Stimulated activated CD4-positive, alpha-beta T cell treated with anti-CD3 and anti-CD28 coated beads, TNF-alpha, amount 100 ng/mL, for 4 hours (primary cell): ENCODE measurements at regions not wholly inside any gene's neighbourhood (a gene's known extent, or its start where the extent isn't known, plus 50 kb on each side); places are given as distances from the start of the nearest gene placed in this dataset.

Experiments used
- DNase-seq, 3 experiments: peaks; one replicate each; pipeline ENCODE4 v3.0.0-alpha.2; 2020; ENCODE audit warnings: low read depth in 3 of 3

DNA sequence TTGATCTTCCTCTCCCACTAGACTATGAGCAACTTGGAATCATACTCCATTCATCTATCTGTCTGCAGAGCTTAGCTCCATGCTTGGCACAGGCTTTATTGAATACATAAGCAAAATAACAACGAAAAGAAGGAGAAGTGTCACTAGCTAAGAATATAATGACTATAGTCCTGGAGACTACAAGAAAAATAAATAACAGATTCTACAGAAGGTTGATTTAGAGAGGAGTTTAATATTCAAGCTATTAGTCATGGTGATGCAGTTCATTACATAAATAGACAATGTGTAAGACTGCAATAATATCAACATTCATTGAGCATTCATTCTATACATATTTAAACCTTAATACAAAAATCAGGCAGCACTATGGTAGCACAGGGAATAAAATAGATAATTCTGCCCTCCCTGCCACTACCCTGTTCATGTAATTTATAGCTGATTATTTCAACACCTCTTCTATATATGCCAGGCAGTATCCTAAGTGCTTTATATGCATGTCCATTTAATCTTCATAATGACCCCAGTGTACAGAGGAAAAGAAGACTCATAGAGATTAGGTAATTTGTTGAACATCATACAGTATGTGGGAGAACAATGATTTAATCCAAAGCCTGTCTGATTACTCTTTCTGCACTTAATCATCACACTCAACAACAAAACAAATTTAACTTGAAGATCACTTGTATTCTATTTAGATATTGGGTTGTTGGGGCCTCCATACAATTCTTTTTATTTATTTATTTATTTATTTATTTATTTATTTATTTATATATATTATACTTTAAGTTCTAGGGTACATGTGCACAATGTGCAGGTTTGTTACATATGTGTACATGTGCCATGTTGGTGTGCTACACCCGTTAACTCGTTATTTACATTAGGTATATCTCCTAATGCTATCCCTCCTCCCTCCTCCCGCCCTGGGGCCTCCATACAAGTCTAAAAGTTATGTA is 165.3 kb downstream of the RNF152 start:
- DNase-seq: no peak

DNA sequence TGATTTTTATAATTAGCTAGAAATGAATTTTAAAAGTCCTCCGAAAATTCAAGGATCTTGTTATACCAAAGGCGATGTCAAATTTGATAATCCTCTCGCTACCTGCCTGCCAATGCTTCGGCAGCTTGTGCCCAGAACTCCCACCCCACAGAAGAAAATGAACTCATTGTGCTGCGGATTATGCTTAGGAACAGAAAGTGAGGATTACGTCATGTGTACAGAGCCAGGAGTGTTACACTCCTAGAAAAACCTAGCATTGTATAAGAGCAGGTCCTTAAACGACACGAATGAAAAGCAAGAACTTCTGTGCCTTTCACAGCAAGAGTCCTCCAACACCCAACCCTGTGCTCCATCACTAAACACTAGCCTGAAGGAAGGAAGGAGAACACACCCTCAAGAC is 168.3 kb downstream of the RNF152 start:
- no peak for DNase-seq

DNA sequence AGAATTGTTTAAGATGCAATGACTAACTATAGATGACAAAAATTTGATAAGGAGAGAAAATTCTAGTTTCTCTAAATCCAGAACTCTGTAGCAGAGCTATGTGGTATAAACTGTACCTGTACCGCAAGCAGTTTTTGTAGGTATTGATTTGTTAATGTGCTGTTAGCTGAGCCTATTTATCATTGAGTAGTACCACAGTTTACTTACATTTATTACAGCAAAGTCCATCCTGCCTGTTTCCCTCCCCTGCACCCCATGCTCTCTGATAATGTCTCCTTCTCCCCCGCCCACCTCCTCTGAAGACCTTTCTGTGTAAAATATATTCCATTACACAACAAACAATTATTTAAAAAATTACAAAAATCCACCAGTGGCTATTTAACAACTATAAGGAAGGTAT is 170.6 kb downstream of the RNF152 start:
- no peak for DNase-seq

DNA sequence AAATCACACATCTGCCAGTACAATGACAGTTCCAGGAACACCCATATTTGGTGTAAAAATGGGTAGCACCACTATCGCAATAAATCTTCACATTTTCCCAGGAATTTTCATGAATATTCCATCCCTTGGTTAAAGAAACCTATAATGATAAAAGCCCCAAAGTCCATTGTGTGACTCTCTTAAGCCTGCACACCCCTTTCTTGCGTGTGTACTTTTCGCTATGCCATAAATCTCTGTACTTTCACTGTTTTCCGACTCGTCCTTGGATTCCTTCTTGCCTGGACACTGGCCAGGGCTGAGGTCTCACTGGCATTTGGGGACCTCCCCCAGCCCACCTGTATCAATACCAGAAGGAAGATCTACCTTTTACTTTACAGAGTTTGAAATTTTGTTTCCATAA is 172.3 kb downstream of the RNF152 start:
- DNase-seq: no peak

DNA sequence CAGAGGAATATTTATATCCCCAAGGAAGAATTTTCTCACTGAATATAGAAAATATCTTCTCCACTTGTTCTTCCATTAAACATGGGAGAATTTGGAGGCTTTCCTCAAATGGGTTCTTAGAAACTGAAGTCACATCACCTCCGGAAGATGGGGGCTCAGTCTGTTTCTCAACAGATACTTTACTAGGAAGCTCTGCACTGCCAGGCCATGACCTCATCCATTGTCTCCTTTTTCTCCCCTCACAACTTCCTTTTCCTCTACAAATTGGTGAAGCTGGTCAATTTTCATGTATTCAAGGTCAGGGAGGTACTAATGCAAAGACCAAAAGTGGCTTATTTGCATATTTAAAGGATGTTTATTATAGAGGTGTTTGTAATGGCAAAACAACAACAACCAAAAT is 173.1 kb downstream of the RNF152 start:
- no peak for DNase-seq

DNA sequence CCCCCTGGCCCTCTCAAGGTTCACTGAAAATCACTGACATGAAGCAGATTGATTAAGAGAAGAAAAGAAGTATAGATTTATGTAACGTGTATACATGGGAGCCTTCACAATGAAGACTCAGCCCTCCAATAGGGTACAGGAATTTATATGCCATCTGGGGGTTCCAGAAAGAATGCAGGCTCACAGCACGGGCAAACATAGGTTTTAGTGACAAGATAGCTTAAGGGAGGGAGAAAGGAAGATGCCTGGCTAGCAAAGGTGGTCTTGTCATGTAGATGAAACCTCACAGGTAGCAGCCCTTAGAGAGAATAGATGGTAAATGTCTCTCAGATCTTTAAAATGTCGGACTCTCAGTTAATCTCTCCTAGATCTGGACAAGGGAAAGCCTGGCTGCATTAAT is 173.9 kb downstream of the RNF152 start:
- DNase-seq: no peak

DNA sequence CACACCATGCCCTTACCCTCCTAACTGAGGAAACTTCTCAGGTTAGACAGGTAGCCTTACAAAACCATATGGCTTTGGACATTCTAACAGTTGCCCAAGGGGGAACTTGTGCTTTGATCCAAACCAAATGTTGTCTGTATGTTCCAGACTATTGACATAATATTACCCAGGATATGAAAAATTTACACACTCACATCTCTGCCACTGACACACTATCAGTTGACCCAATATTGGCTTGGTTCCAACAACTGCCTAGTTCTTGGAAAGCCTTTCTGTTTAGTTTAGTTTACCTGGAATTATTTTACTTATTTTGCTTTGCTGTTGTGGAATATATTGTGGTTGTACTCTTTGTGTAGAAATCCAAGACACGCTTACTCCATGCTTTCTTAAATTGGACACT is 178.4 kb downstream of the RNF152 start:
- DNase-seq: no peak

DNA sequence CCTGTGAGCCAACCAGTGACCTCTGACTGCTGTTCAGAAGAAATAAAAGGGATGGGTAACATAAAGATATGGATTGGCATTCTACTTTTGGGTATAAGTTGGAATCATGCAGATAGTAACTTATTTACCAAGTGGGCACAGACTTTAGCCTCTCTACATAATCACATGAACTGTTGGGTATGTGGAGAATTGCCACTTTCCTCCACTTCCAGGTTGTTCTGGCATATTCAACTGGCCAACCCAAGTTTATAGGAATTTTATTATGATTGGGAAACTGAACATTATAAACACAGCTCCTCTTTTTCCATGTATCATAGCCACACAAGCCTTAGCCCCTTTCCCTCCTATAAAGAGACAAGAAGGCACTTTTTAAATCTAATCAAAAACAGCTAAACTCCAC is 179.3 kb downstream of the RNF152 start:
- no peak for DNase-seq

DNA sequence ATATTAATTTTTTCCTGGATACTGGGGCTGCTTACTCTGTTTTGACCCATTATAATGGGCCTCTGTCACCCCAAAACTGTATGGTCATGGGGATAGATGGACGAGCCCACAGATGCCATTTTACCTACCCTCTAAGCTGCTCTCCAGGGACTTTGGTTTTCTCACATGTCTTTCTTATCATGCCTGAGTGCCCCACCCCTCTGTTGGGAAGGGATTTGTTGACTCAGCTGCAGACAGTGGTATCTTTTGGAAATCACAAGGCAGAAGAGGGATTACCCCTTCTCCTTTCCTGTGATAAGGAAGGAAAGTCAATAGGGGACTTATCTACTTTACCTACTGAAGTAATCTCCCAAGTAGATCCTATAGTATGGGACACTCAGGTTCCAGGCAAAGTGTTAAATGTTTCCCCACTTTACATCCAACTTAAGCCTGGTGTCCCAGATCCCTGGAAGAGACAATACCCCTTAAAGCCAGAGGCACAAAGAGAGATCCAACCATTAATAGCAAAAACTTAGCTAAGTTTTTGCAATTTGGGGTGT is 182.7 kb downstream of the RNF152 start:
- DNase-seq: no peak

DNA sequence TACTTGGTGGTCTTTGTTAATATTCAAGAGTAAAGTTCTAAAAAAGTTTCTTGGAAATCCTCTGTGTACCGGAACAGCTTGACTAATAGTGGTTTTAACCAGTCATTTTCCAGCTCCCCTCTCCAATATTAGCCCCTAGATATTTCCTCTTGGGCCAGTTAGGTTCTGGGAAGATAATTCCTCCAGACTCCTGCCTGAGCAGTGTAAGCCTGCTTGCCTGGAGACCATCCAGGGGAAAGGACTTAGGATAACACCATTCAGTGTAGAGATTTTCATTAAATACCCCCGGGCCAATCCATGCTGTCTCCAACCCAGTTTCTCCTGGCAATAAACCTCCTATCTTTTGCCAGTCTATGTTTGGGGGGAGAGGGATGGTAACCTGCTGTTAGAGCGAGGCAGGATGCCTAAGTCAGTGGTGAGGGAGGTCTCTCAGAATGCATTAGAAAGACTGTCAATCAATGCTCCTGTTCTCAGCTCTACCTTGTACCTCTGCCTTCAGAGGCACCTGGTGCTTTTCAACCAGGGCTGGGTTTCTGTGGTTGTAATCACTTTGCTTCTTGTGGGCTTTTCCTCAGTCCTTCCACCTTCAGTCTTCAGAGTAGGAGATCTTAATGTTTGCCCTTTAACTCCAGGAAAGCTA is 186.4 kb downstream of the RNF152 start:
- DNase-seq: no peak

DNA sequence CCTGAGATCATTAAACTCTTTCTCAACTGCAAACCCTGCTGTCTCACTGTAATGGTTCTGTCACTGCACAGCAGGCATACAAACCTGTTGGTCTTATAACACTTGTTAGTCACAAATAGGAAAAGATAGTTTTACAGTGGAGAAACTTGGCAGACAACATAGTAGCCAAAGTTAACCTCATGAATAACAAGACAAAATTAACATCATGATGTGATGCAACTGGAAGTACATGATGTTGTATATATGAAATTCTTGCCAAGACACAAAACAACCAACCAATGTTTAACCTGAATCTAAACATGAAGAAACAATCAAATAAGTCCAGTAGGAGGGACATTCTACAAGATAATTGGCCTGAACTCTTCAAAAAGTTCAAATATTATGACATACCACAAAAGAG is 189.3 kb downstream of the RNF152 start:
- DNase-seq: no peak

DNA sequence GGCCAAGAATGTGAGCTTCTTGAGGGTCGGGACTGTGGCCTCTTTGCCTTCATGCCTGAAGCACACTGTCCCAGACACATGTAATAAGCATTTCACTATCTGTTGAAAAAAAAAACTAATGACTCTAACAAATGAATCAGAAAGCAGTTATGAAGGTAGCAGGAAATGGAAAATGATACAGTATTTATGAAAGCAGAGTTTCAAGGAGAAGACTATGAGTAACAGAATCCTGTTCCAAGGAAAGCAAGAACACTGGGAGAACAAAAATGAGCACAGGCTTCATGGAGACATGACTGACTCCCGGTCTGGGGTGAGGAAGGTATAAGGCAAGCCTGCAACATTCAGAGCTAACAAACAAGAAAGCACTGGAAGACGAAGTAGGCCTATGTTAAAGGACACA is 190.8 kb downstream of the RNF152 start:
- DNase-seq: no peak

DNA sequence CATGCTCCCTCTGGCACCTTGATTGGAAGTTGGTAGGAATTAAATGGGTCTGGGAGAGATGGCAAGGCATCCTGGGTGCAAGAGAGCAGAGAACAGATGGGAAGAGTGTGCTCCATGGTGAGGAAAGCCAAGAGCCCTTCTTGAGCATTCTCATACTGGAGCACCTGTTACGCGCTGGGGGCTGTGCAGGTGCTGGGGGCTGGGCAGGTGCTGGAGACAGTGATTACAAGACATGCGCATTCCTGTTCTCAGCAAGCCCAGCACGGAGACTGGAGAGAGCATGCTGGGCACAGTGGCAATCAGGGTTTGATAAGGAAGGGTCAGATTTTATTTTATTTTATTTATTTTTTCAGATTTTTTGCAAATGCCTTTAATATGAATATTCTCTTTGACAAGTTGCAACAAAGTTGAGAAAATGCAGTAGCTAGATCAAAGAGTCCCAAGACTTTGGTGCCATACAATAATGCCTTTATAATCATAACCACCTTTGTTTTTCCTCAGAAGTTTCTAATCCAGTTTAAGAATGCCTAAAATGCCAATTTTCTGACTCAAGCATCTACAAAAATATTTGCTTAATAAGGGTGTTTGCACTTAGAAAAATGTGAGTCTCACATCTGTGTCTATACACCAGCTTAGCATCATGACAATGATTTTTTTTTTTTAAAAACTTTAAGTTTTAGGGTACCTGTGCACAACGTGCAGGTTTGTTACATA is 193.3 kb downstream of the RNF152 start:
- no peak for DNase-seq

DNA sequence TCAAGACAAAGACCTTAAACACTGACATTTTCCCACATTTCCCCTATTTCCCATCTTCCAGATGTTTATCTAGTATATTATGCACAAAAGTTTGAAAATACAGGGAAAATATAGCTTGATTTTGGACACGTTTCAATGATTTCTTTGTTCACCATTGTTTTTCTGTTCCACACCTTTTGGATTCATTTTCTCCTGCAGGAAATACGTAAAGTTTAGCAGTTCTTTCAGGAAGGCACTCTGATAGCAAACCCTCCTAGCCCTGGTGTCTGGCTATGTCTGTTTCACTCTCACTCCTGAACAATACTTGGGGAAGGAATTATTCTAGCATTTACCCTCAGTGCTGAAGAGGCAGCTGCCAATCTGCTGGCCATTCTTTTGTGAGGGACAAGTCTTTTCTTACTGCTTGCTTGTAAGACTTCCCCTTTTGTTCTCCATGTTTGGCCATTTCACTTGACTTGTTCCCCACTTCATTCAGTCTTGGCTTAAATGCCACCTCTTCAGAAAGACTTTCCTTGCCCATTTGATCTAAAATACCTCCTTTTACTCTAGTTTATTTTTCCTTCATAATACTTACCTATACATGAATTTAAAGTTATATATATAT is 195.4 kb downstream of the RNF152 start:
- DNase-seq: no peak

DNA sequence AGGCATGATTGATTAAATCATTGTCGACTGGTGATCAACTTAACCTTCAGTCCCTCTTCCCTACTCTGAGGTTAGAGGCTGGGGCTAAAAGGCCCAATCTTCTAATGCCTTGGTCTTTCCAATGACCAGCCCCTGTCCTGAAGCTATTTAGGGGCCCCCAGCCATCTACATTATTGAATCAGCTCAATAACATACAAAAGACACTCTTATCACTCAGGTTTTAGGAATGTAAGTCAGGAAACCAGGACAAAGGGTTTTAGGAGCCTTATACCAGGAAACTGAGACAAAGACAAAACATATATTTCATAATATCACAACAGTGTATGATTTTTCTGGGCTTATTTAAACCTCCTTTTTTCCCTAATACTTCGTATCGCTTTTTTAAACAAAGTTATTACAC is 198.6 kb downstream of the RNF152 start:
- no peak for DNase-seq

DNA sequence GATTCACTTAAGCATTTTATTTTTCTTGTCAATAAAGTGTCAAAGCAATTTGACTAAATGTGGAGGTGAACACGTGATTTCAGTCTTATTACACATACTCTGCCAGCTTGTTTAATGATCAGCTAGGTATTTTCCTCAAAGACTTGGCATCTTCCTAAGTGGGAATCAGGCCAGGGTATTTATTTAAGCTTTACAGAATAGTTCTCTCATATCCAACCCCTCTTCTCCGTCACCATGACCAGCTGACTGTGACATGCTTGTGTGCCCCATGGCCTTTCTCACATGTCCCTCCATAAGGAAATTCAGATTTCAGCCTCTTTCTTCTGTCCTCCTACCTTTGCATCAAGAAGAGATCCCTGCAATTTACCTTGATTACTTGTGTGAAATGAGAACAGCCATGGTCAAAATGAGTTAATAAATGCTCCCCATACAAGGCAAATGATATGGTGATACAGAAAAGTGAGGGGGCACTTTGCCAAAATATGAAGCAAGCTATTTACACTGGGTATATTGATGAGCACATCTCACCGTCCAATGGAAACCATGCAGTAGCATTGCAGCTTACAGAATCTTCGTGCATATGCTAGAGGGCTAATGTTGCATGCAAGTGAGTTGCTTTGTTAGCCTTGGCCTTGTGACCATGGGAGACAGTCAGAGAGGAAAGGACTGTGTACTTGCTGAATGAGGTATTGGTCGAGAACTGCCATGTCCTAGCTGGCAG is 202.2 kb downstream of the RNF152 start:
- no peak for DNase-seq

DNA sequence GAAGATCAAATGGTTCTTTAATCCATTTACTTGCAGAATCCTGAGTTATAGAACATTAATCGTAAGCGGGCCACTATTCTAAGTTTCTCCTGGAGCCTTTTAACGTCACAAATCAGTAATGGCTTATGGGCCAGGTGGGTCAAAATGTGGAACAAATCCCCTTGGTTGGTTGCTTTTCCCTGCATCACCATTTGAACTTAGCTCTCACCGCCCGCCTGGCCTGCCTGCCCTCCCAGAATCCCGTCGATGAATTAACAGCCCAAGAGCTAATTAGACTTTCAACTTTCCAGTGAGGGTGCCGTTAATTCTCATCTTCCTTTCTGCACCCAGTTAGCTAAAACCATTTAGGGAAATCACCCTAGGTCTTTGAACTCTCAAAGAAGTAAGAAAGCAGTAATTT is 205.5 kb downstream of the RNF152 start:
- DNase-seq: no peak

DNA sequence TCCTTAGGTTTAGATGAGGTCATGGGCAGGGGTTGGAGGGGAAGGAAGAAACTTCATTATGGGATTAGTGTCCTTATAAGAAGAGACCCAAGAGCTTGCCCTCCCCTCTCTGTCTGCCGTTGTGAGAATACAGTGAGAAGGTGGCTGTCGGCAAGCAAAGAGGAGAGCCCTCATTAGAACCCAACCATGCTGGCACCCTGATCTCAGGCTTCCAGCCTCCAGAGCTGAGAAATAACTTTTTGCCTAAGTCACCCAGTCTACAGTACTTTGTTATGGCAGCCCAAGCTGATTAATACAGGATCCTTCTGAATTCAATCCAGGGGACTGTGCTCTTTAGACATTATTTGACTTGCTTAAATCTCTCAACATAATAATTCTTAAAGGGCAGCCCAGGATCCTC is 209.0 kb downstream of the RNF152 start:
- no peak for DNase-seq

DNA sequence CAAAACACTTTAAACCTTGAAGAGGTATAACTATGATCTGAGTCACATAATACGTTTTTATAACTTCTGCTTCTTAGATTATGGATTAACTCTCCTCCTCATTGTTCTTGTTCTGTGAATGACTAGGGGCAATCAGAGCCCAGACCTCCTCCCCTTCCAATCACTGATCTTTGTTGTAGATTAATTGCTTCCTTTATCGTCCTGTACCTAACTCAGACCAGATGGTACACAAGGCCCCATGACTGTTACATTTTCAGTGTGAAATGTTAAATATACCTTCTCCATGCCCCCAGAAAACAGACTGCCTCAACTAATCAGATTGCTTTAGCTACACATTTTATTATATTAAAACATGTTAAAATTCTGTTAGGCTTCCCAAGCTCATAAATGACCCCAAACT is 211.7 kb downstream of the RNF152 start:
- no peak for DNase-seq

DNA sequence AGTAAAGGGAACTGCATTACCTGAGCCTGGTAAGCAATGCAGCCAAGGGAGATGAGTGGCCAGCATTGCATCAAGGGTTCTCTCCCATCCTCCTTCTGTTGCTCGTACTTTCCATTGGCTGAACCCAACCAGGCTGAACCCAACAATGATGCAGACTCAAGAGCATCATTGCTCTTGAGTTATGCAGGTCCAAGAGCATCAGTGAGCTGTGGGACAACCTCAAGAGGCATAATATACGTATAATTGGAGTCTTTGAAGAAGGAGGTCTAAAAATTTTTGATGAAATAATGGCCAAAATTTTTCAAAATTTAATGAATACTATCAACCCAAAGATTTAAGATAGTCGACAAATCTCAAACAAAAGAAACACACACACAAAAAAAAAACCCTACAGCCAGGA is 213.0 kb downstream of the RNF152 start:
- DNase-seq: no peak

DNA sequence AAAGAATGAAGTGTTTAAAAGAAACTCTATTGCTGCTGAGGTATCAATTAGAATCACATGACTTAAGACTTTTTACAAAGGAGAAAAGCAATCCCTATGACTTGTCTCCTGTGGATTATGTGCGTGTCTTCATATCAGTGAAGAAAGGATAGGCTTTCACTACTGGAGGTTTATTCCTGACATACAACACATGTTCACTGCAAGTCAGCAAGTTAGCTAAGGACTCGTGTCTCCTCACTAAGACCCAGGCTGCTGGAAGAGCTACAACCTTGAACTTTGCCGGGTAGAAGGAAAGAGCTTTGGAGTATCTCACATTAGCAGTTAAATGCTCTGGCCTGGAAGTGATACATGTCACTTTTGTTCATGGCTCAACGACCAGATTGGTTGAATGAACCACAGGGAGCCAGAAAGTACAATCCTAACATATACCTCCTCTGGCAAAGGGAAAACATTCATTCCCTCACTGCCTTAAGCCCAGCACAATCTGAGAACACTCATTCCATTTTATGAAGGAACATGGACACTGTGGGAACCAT is 215.3 kb downstream of the RNF152 start:
- DNase-seq: no peak
